MCF 10A (cell line): ENCODE measurements at regions not wholly inside any gene's neighbourhood (a gene's known extent, or its start where the extent isn't known, plus 50 kb on each side); places are given as distances from the start of the nearest gene placed in this dataset.

Experiments
- BruUV-seq: library from RNA; stranded (reverse); fragments of 400-500 nt; replicated peaks from 2 replicates; lab custom pipeline; 2021; lab: Mats Ljungman, UMichigan
- CTCF ChIA-PET: fragments of 300-600 bp; sonication (Branson Sonifier 250); formaldehyde crosslinking; extraction: SDS; loops from one replicate; lab custom pipeline; 2021; ENCODE audit warnings: antibody characterized with exemption, inconsistent platforms; lab: Yijun Ruan, JAX
- POLR2A ChIA-PET: fragments of 300-600, 350-650 bp; sonication (Branson Sonifier 250); formaldehyde crosslinking; extraction: SDS; loops from one replicate; lab custom pipeline; 2020; ENCODE audit warnings: antibody characterized with exemption, inconsistent platforms; lab: Yijun Ruan, JAX
- DNase-seq: peaks from one replicate; pipeline ENCODE4 v3.0.0-alpha.2; 2018; ENCODE audit not compliant: unreplicated experiment
- H3K27ac Mint-ChIP-seq: one replicate; pipeline ENCODE4 v1.8.0; 2022; ENCODE audit warnings: mild to moderate bottlenecking, low read depth, mixed read lengths; ENCODE audit not compliant: unreplicated experiment
- H3K27me3 Mint-ChIP-seq: one replicate; pipeline ENCODE4 v1.8.0; 2022; ENCODE audit warnings: mixed read lengths; ENCODE audit not compliant: insufficient read depth, unreplicated experiment
- H3K36me3 Mint-ChIP-seq: one replicate; pipeline ENCODE4 v1.8.0; 2022; ENCODE audit warnings: mild to moderate bottlenecking, moderate library complexity, mixed read lengths; ENCODE audit not compliant: insufficient read depth, unreplicated experiment
- H3K4me1 Mint-ChIP-seq: one replicate; pipeline ENCODE4 v1.8.0; 2022; ENCODE audit warnings: mixed read lengths; ENCODE audit not compliant: insufficient read depth, unreplicated experiment
- H3K4me3 Mint-ChIP-seq: one replicate; pipeline ENCODE4 v1.8.0; 2022; ENCODE audit warnings: mild to moderate bottlenecking, moderate library complexity, mixed read lengths; ENCODE audit not compliant: unreplicated experiment
- H3K9me3 Mint-ChIP-seq: one replicate; pipeline ENCODE4 v1.8.0; 2022; ENCODE audit warnings: mixed read lengths; ENCODE audit not compliant: unreplicated experiment
- CTCF ChIP-seq: fragments of 200-600 bp; IDR thresholded peaks from one replicate; pipeline ENCODE4 v1.8.0; 2022; ENCODE audit warnings: antibody characterized with exemption, mild to moderate bottlenecking; ENCODE audit not compliant: unreplicated experiment
- intact Hi-C: fragments of 100-400 bp; cut with micrococcal nuclease; formaldehyde crosslinking; loops from 2 replicates; pipeline ENCODE4 v1.14.1; 2022

- POLR2A ChIA-PET: no interaction called here
- Mint-ChIP-seq H3K27ac (no peak overlapping the region), H3K4me3 (no peak overlapping the region), H3K27me3 (no peaks in the 10 kb centered on the region), H3K36me3 (no peaks in the 10 kb centered on the region), H3K9me3 (peaks cover 16% of the 10 kb centered on the region), H3K4me1 (no peaks in the 10 kb centered on the region)
- DNase-seq: peak; percentile 17
- no TSS peak for BruUV-seq
- intact Hi-C loops: no loop called here
- TF ChIP-seq CTCF: no peak
- CTCF ChIA-PET: interaction anchor here (0.6 to 1.4 kb wide), 3 partner anchors 10 to 324 kb away, joined by 4 read pairs; no protein-coding TSS in a partner anchor
Observed at GRCh38 chr14:98692832-98693231, 579.2 kb downstream of the BCL11B start.

GRCh38 chr14:98694541-98694940, 577.5 kb downstream of the BCL11B start:
- ChIA-PET POLR2A (no interaction called here), CTCF (interaction anchor here (0.8 kb wide), 1 partner anchor 47 kb away, joined by 3 read pairs; no protein-coding TSS in a partner anchor)
- H3K27me3 Mint-ChIP-seq: no peaks in the 10 kb centered on the region
- no TSS peak for BruUV-seq
- intact Hi-C loops: no loop called here
- DNase-seq: no peak
- H3K4me1 Mint-ChIP-seq: no peaks in the 10 kb centered on the region
- H3K9me3 Mint-ChIP-seq: peaks cover 16% of the 10 kb centered on the region
- no peaks in the 10 kb centered on the region for H3K36me3 Mint-ChIP-seq
- no peak for TF ChIP-seq CTCF
- H3K27ac Mint-ChIP-seq: no peak overlapping the region
- H3K4me3 Mint-ChIP-seq: no peak overlapping the region

- H3K4me1 Mint-ChIP-seq: no peaks in the 10 kb centered on the region
- H3K9me3 Mint-ChIP-seq: peaks cover 16% of the 10 kb centered on the region
- ChIA-PET POLR2A (no interaction called here), CTCF (interaction anchor here (0.6 to 0.7 kb wide), 2 partner anchors 30 to 163 kb away, joined by 3 to 4 read pairs; no protein-coding TSS in a partner anchor)
- no peaks in the 10 kb centered on the region for H3K36me3 Mint-ChIP-seq
- no peak overlapping the region for H3K27ac Mint-ChIP-seq
- H3K27me3 Mint-ChIP-seq: no peaks in the 10 kb centered on the region
- intact Hi-C loops: no loop called here
- TF ChIP-seq CTCF: no peak
- no peak for DNase-seq
- H3K4me3 Mint-ChIP-seq: no peak overlapping the region
- BruUV-seq: no TSS peak
Observed at GRCh38 chr14:98695809-98696208, 576.2 kb downstream of the BCL11B start.

- no peaks in the 10 kb centered on the region for H3K36me3 Mint-ChIP-seq
- no peak for TF ChIP-seq CTCF
- intact Hi-C loops: no loop called here
- H3K4me3 Mint-ChIP-seq: no peak overlapping the region
- no peak for DNase-seq
- H3K27ac Mint-ChIP-seq: no peak overlapping the region
- H3K4me1 Mint-ChIP-seq: no peaks in the 10 kb centered on the region
- POLR2A ChIA-PET: no interaction called here
- no TSS peak for BruUV-seq
- no peaks in the 10 kb centered on the region for H3K27me3 Mint-ChIP-seq
- CTCF ChIA-PET: interaction anchor here (0.7 kb wide), 1 partner anchor 1038 kb away, joined by 3 read pairs; no protein-coding TSS in a partner anchor
- peaks cover 16% of the 10 kb centered on the region for H3K9me3 Mint-ChIP-seq
Observed at GRCh38 chr14:98698341-98698740, 573.7 kb downstream of the BCL11B start.
